RPMI8226 (cell line): ENCODE measurements at regions not wholly inside any gene's neighbourhood (a gene's known extent, or its start where the extent isn't known, plus 50 kb on each side); places are given as distances from the start of the nearest gene placed in this dataset.
A peak's percentile ranks its signal among the peaks of the same experiment; 100 is the strongest.

Source experiments
- DNase-seq: peaks from one replicate; pipeline ENCODE4 v3.0.0-alpha.2; 2015

- DNase-seq = no peak
Observed at GRCh38 chr22:47450876-47451475, 688.5 kb downstream of the TBC1D22A start.

GRCh38 chr22:47449508-47450270 lies 687.2 kb downstream of the TBC1D22A start:
- DNase-seq = peak; percentile 61

GRCh38 chr22:47448231-47449223 lies 686.1 kb downstream of the TBC1D22A start:
- DNase-seq = no peak

- DNase-seq = no peak
Observed at GRCh38 chr22:47446821-47447810, 684.7 kb downstream of the TBC1D22A start.

GRCh38 chr22:47446331-47446730 lies 683.9 kb downstream of the TBC1D22A start:
- no peak for DNase-seq

- DNase-seq = no peak
Observed at GRCh38 chr22:47445716-47446290, 683.4 kb downstream of the TBC1D22A start.

GRCh38 chr22:47445212-47445611 lies 682.8 kb downstream of the TBC1D22A start:
- no peak for DNase-seq

GRCh38 chr22:47444746-47445065 lies 682.3 kb downstream of the TBC1D22A start:
- DNase-seq = no peak

- DNase-seq = no peak
Observed at GRCh38 chr22:47443836-47444745, 681.6 kb downstream of the TBC1D22A start.

GRCh38 chr22:47442821-47443220 lies 680.4 kb downstream of the TBC1D22A start:
- DNase-seq = no peak

- no peak for DNase-seq
Observed at GRCh38 chr22:47439643-47440265, 677.3 kb downstream of the TBC1D22A start.

GRCh38 chr22:47437636-47438035 lies 675.2 kb downstream of the TBC1D22A start:
- DNase-seq = no peak

GRCh38 chr22:47437110-47437509 lies 674.7 kb downstream of the TBC1D22A start:
- DNase-seq = peak; percentile 24

- no peak for DNase-seq
Observed at GRCh38 chr22:47435826-47436225, 673.4 kb downstream of the TBC1D22A start.

GRCh38 chr22:47435204-47435487 lies 672.7 kb downstream of the TBC1D22A start:
- no peak for DNase-seq

GRCh38 chr22:47434336-47435203 lies 672.1 kb downstream of the TBC1D22A start:
- DNase-seq = no peak

- DNase-seq = no peak
Observed at GRCh38 chr22:47433627-47434026, 671.2 kb downstream of the TBC1D22A start.

- no peak for DNase-seq
Observed at GRCh38 chr22:47432683-47433082, 670.2 kb downstream of the TBC1D22A start.
